NAMALWA (cell line): ENCODE measurements at regions not wholly inside any gene's neighbourhood (a gene's known extent, or its start where the extent isn't known, plus 50 kb on each side); places are given as distances from the start of the nearest gene placed in this dataset.

Source experiments
- DNase-seq: peaks from one replicate; pipeline ENCODE4 v3.0.0-alpha.2; 2015; ENCODE audit warnings: low spot score

GRCh38 chr3:109210501-109210900 lies 74.0 kb downstream of the C3orf85 start:
- DNase-seq, result no peak

GRCh38 chr3:109211941-109212340 lies 75.4 kb downstream of the C3orf85 start:
- DNase-seq, result no peak

GRCh38 chr3:109213321-109213720 lies 76.8 kb downstream of the C3orf85 start:
- no peak for DNase-seq

GRCh38 chr3:109224333-109224732 lies 87.8 kb downstream of the C3orf85 start:
- DNase-seq, result peak; percentile 15

GRCh38 chr3:109225516-109225915 lies 89.0 kb downstream of the C3orf85 start:
- no peak for DNase-seq

- DNase-seq, result no peak
Measured at GRCh38 chr3:109228391-109229080, 87.8 kb downstream of the DPPA2 start.

GRCh38 chr3:109229174-109229847 lies 87.0 kb downstream of the DPPA2 start:
- DNase-seq, result no peak

- no peak for DNase-seq
Measured at GRCh38 chr3:109234300-109234699, 82.0 kb downstream of the DPPA2 start.

- no peak for DNase-seq
Measured at GRCh38 chr3:109241459-109242186, 74.7 kb downstream of the DPPA2 start.

- no peak for DNase-seq
Measured at GRCh38 chr3:109242187-109242523, 74.2 kb downstream of the DPPA2 start.
